Panc1 (cell line): ENCODE measurements at regions not wholly inside any gene's neighbourhood (a gene's known extent, or its start where the extent isn't known, plus 50 kb on each side); places are given as distances from the start of the nearest gene placed in this dataset.
"Not testable (repeated sequence)": the region's sequence is repeated elsewhere in the genome, so short reads cannot be mapped to it uniquely, and the experiment has no call there.

ENCODE experiments used
- POLR2AphosphoS5 ChIP-seq: IDR thresholded peaks from 2 replicates; pipeline ENCODE4 v1.6.1; 2012; ENCODE audit warnings: mild to moderate bottlenecking, low read depth, low read length, moderate library complexity
- REST ChIP-seq, 2 experiments: IDR thresholded peaks; 2 replicates each; pipeline ENCODE4 v1.6.1; 2011 to 2012; ENCODE audit warnings: low read depth in 2 of 2, control low read depth in 1 of 2, low read length in 1 of 2, mild to moderate bottlenecking in 1 of 2, moderate library complexity in 1 of 2; ENCODE audit not compliant: insufficient read depth in 1 of 2
- SIN3A ChIP-seq: IDR thresholded peaks from 2 replicates; pipeline ENCODE4 v1.6.1; 2012; ENCODE audit warnings: low read depth, mild to moderate bottlenecking, low read length, moderate library complexity, borderline replicate concordance; ENCODE audit not compliant: insufficient read depth
- TCF7L2 ChIP-seq: IDR thresholded peaks from 2 replicates; pipeline ENCODE4 v1.6.1; 2011; ENCODE audit warnings: mild to moderate bottlenecking, low read depth, low read length, inconsistent platforms
- TF ChIP-seq, protein P1 (sequence below): fragments of 450-650 bp; IDR thresholded peaks from 2 replicates; pipeline ENCODE4 v1.5.1; 2017; ENCODE audit warnings: mild to moderate bottlenecking

- TF ChIP-seq, protein P1, sequence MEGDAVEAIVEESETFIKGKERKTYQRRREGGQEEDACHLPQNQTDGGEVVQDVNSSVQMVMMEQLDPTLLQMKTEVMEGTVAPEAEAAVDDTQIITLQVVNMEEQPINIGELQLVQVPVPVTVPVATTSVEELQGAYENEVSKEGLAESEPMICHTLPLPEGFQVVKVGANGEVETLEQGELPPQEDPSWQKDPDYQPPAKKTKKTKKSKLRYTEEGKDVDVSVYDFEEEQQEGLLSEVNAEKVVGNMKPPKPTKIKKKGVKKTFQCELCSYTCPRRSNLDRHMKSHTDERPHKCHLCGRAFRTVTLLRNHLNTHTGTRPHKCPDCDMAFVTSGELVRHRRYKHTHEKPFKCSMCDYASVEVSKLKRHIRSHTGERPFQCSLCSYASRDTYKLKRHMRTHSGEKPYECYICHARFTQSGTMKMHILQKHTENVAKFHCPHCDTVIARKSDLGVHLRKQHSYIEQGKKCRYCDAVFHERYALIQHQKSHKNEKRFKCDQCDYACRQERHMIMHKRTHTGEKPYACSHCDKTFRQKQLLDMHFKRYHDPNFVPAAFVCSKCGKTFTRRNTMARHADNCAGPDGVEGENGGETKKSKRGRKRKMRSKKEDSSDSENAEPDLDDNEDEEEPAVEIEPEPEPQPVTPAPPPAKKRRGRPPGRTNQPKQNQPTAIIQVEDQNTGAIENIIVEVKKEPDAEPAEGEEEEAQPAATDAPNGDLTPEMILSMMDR: not testable (repeated sequence)
- TF ChIP-seq SIN3A; POLR2AphosphoS5; REST (IDR thresholded peaks at IDR 0.05; ENCODE audit: insufficient read depth in 1 of 2, low read depth in 2 of 2, low read length in 1 of 2); TCF7L2: not testable (repeated sequence)
Measured at GRCh38 chr21:5035587-5035986, 5485.8 kb upstream of the TPTE start.
